ENCODE measurements at regions not wholly inside any gene's neighbourhood (a gene's known extent, or its start where the extent isn't known, plus 50 kb on each side); places are given as distances from the start of the nearest gene placed in this dataset.

DNA sequence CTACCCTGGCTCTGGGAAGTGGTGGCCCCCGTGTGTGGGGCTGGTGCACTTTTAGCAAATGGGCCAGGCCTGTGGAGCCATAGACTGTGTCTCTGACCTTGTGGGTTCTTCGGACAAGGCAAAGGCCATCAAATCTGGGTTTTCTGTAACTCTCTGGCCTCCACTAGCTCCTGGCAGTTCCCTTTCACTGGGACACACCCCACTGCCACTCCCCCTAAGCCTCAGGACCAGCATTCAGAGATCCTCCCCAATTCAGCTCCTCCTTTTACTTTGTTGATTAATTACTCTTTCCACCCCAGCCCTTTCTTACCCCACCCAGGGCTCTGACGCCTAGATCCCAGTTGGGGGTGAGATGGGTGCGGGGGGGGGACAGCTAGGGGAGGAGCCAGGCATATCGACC, 53.9 kb upstream of the IRX3 start:
- Histone ChIP-seq H3K4me1 (no peaks in the 10 kb centered on the region), H3K27me3 (no peaks in the 10 kb centered on the region), H3K4me3 (no peak overlapping the region), H3K27ac (no peak overlapping the region), H3K9me3 (no peaks in the 10 kb centered on the region), H3K36me3 (no peaks in the 10 kb centered on the region)
- DNase-seq = no peak
- TF ChIP-seq, protein P1, sequence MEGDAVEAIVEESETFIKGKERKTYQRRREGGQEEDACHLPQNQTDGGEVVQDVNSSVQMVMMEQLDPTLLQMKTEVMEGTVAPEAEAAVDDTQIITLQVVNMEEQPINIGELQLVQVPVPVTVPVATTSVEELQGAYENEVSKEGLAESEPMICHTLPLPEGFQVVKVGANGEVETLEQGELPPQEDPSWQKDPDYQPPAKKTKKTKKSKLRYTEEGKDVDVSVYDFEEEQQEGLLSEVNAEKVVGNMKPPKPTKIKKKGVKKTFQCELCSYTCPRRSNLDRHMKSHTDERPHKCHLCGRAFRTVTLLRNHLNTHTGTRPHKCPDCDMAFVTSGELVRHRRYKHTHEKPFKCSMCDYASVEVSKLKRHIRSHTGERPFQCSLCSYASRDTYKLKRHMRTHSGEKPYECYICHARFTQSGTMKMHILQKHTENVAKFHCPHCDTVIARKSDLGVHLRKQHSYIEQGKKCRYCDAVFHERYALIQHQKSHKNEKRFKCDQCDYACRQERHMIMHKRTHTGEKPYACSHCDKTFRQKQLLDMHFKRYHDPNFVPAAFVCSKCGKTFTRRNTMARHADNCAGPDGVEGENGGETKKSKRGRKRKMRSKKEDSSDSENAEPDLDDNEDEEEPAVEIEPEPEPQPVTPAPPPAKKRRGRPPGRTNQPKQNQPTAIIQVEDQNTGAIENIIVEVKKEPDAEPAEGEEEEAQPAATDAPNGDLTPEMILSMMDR (IDR thresholded peaks at IDR 0.05) = no peak
- no peak for TF ChIP-seq POLR2A (IDR thresholded peaks at IDR 0.05)
- intact Hi-C loops (cut with DNase I; ENCODE audit: low total_unique reads) = no loop called here

- no peak for TF ChIP-seq POLR2A (IDR thresholded peaks at IDR 0.05)
- Histone ChIP-seq H3K4me3 (no peak overlapping the region), H3K27ac (no peak overlapping the region), H3K27me3 (no peaks in the 10 kb centered on the region), H3K4me1 (no peaks in the 10 kb centered on the region), H3K9me3 (no peaks in the 10 kb centered on the region), H3K36me3 (no peaks in the 10 kb centered on the region)
- DNase-seq = no peak
- intact Hi-C loops (cut with DNase I; ENCODE audit: low total_unique reads) = no loop called here
Observed at GRCh38 chr16:54336631-54337204, 50.1 kb upstream of the IRX3 start.
